Smooth muscle cell (in vitro differentiated cells): ENCODE measurements at regions not wholly inside any gene's neighbourhood (a gene's known extent, or its start where the extent isn't known, plus 50 kb on each side); places are given as distances from the start of the nearest gene placed in this dataset.

Experiments
- DNase-seq: peaks from one replicate; lab custom pipeline; 2025; ENCODE audit not compliant: unreplicated experiment; lab: John Stamatoyannopoulos, UW
- H2AFZ ChIP-seq: fragments of 200-600 bp; sonication (generic); 2 replicates; pipeline ENCODE4 v1.6.0; 2016; ENCODE audit warnings: antibody characterized with exemption, low read depth, mild to moderate bottlenecking
- H3F3A ChIP-seq: fragments of 200-600 bp; sonication (generic); 2 replicates; pipeline ENCODE4 v1.6.0; 2017; ENCODE audit warnings: antibody characterized with exemption, low read depth
- H3K27ac ChIP-seq: fragments of 200-600 bp; sonication (generic); 2 replicates; pipeline ENCODE4 v1.5.1; 2016; ENCODE audit warnings: low read depth, mild to moderate bottlenecking
- H3K27me3 ChIP-seq: fragments of 200-600 bp; sonication (generic); 2 replicates; pipeline ENCODE4 v1.6.1; 2016; ENCODE audit warnings: low read depth, mild to moderate bottlenecking
- H3K36me3 ChIP-seq: fragments of 200-600 bp; sonication (generic); 2 replicates; pipeline ENCODE4 v1.5.1; 2016; ENCODE audit warnings: low read depth
- H3K4me1 ChIP-seq: fragments of 200-600 bp; sonication (generic); 2 replicates; pipeline ENCODE4 v1.5.1; 2016; ENCODE audit warnings: low read depth
- H3K4me2 ChIP-seq: fragments of 200-600 bp; sonication (generic); 2 replicates; pipeline ENCODE4 v1.6.0; 2016; ENCODE audit warnings: mild to moderate bottlenecking
- H3K4me3 ChIP-seq: fragments of 200-600 bp; sonication (generic); 2 replicates; pipeline ENCODE4 v1.5.1; 2016; ENCODE audit warnings: mild to moderate bottlenecking
- H3K79me2 ChIP-seq: fragments of 200-600 bp; sonication (generic); 2 replicates; pipeline ENCODE4 v1.6.0; 2016; ENCODE audit warnings: low read depth, mild to moderate bottlenecking
- H3K9ac ChIP-seq: fragments of 200-600 bp; sonication (generic); 2 replicates; pipeline ENCODE4 v1.6.0; 2016; ENCODE audit warnings: low read depth
- H3K9me3 ChIP-seq: fragments of 200-600 bp; sonication (generic); replicated peaks from 2 replicates; pipeline ENCODE4 v1.5.1; 2016; ENCODE audit warnings: low read depth
- H4K20me1 ChIP-seq: fragments of 200-600 bp; sonication (generic); 2 replicates; pipeline ENCODE4 v1.6.0; 2016; ENCODE audit warnings: low read depth
- WGBS: methylation state at CpG from one replicate; pipeline ENCODE4 v1.1.7; 2016; ENCODE audit warnings: low lambda C conversion rate; 5-methylcytosine and 5-hydroxymethylcytosine counted together
- TF ChIP-seq, protein P1 (sequence below): fragments of 200-600 bp; sonication (generic); IDR thresholded peaks from 2 replicates; pipeline ENCODE4 v1.5.1; 2017; ENCODE audit warnings: borderline replicate concordance, mild to moderate bottlenecking, antibody characterized with exemption; ENCODE audit not compliant: insufficient read depth, poor library complexity, severe bottlenecking

DNA sequence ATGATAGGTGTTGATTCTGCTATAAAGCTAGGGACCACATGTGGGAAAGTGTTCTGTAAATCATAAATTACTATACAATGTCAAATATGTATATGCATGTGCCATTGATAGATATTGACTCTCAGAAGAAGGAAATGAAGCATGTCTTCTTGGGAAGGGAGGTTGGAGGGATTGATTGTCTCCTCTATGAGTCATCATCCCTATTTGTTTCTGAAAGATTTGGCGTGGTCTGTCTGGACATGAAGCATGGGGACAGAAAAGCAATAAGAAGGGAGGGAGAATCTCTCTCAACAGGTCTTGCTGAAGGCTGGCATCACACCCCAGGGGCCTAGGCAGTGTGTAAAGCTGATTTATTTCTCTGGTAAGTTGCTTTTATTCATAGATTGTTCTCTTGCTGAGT is 98.0 kb upstream of the KCNJ6 start:
- Histone ChIP-seq H3K27ac (no peak overlapping the region), H3K79me2 (no peaks in the 10 kb centered on the region), H4K20me1 (no peaks in the 10 kb centered on the region), H3K9ac (no peak overlapping the region), H3K27me3 (no peaks in the 10 kb centered on the region), H3K4me2 (no peak overlapping the region), H3F3A (no peaks in the 10 kb centered on the region), H3K9me3 (no peaks in the 10 kb centered on the region), H3K36me3 (no peaks in the 10 kb centered on the region), H3K4me3 (no peak overlapping the region), H3K4me1 (no peaks in the 10 kb centered on the region), H2AFZ (no peak overlapping the region)
- no peak for DNase-seq
- WGBS: 67% methylated on average over 1 of the region's 1 CpG
- TF ChIP-seq, protein P1, sequence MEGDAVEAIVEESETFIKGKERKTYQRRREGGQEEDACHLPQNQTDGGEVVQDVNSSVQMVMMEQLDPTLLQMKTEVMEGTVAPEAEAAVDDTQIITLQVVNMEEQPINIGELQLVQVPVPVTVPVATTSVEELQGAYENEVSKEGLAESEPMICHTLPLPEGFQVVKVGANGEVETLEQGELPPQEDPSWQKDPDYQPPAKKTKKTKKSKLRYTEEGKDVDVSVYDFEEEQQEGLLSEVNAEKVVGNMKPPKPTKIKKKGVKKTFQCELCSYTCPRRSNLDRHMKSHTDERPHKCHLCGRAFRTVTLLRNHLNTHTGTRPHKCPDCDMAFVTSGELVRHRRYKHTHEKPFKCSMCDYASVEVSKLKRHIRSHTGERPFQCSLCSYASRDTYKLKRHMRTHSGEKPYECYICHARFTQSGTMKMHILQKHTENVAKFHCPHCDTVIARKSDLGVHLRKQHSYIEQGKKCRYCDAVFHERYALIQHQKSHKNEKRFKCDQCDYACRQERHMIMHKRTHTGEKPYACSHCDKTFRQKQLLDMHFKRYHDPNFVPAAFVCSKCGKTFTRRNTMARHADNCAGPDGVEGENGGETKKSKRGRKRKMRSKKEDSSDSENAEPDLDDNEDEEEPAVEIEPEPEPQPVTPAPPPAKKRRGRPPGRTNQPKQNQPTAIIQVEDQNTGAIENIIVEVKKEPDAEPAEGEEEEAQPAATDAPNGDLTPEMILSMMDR: no peak

DNA sequence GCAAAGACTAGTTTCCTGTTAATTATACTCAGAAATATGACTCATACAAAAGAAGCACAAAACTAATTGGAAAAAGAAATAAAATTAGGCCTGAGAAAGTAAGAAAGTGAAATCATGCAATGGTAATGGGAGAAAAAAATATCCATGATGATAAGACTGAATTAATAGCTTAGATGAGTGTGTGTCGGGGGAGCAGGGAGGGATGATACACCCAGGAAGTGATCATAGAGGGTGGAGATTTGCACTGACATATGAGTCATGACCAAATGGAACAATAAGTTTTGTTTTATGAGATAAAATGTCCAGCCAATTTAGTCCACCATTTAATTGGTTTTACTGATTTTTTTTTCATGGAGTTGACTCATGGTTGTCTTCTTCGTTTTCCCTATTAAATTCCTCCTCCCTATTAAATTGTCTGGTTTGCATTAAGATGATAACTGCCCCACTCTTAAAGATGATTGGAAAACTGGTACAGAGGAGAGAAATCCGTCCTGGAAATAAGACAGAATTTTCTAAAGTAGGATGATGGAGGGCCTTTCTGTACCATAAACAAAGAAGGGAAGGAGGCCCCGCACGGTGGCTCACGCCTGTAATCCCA is 111.7 kb upstream of the KCNJ6 start:
- Histone ChIP-seq H3K79me2 (no peaks in the 10 kb centered on the region), H4K20me1 (no peaks in the 10 kb centered on the region), H3K4me3 (no peak overlapping the region), H3K9me3 (no peaks in the 10 kb centered on the region), H3F3A (no peaks in the 10 kb centered on the region), H3K4me1 (no peaks in the 10 kb centered on the region), H3K27me3 (peaks cover 4% of the 10 kb centered on the region), H2AFZ (no peak overlapping the region), H3K27ac (no peak overlapping the region), H3K36me3 (no peaks in the 10 kb centered on the region), H3K9ac (no peak overlapping the region), H3K4me2 (no peak overlapping the region)
- TF ChIP-seq, protein P1: no peak
- WGBS: 66% methylated on average over 6 of the region's 6 CpGs
- DNase-seq: no peak

DNA sequence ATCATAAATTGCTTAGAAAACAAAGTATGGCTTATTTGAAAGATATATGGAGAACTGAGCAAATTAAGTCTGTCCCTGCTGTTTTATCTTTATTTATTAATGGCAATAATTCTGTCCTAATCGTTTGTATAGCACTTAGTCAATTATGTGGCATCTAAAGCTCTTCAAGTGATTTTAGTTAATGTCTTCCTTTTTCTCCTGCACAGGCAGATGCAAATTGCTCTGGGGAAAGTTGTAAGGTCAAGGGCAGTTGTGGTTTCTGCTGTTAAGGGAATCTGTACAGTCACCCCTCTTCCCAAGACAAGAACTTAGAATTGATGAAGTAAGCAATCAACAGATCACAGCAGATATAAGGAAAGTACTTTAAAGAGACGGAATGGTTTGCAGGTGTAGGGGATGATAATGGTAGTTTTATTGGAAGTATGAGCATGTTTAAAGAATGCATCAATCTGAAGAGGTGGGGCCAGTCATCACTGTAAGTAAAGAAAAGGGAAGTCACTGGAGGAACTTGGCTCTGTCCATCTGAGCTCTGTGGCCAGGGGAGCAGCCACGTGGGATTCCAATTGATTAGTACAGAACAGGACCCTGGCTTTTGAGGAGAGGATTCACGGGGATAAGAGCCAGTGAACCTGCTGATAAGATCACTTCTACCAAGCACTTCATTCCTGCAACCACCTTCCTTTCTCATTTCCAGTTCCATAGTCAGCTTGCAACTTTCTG is 116.0 kb upstream of the KCNJ6 start:
- H3K27me3 ChIP-seq: peaks cover 4% of the 10 kb centered on the region

More for the DNA sequence above, 116.0 kb upstream of the KCNJ6 start:
- no peaks in the 10 kb centered on the region for H3K79me2 ChIP-seq
- no peaks in the 10 kb centered on the region for H4K20me1 ChIP-seq
- H3K9me3 ChIP-seq: no peaks in the 10 kb centered on the region
- H3K27ac ChIP-seq: no peak overlapping the region
- no peaks in the 10 kb centered on the region for H3K4me1 ChIP-seq
- H3K4me2 ChIP-seq: no peak overlapping the region
- H3K36me3 ChIP-seq: no peaks in the 10 kb centered on the region
- TF ChIP-seq, protein P1: no peak
- no peaks in the 10 kb centered on the region for H3F3A ChIP-seq
- 62% methylated on average over 4 of the region's 4 CpGs for WGBS
- no peak overlapping the region for H2AFZ ChIP-seq
- no peak overlapping the region for H3K9ac ChIP-seq
- H3K4me3 ChIP-seq: no peak overlapping the region
- no peak for DNase-seq
